ENCODE measurements at regions not wholly inside any gene's neighbourhood (a gene's known extent, or its start where the extent isn't known, plus 50 kb on each side); places are given as distances from the start of the nearest gene placed in this dataset.

GRCh38 chr14:104448721-104449120, 130.8 kb upstream of the C14orf180 start:
- Histone ChIP-seq H3K79me2 (no peaks in the 10 kb centered on the region), H3K27me3 (peaks cover 9% of the 10 kb centered on the region), H3K9me2 (replicated peaks; ENCODE audit: insufficient read depth) (no peaks in the 10 kb centered on the region), H4K20me1 (ENCODE audit: insufficient read depth, poor library complexity, severe bottlenecking) (no peaks in the 10 kb centered on the region), H3K4me1 (ENCODE audit: insufficient read depth) (no peaks in the 10 kb centered on the region), H3K9me3 (ENCODE audit: low read depth) (peaks cover 6% of the 10 kb centered on the region), H3K27ac (no peak overlapping the region), H2AFZ (no peak overlapping the region), H3K4me2 (no peak overlapping the region), H3K4me3 (no peak overlapping the region), H3K36me3 (replicated peaks; ENCODE audit: insufficient read depth, low read depth) (no peaks in the 10 kb centered on the region)
- TF ChIP-seq CTCF (IDR thresholded peaks at IDR 0.05; ENCODE audit: poor library complexity) = no peak
- TF ChIP-seq EZH2phosphoT487 (IDR thresholded peaks at IDR 0.05; ENCODE audit: low read depth, severe bottlenecking, unreplicated experiment) = no peak
- no peak for TF ChIP-seq EZH2 (IDR thresholded peaks at IDR 0.05; ENCODE audit: borderline replicate concordance)
- no peak for DNase-seq (ENCODE audit: low spot score)
- 0% methylated on average over 1 of the region's 1 CpG for WGBS (ENCODE audit: low lambda C conversion rate, missing lambda C conversion rate)

GRCh38 chr14:104450811-104451401, 128.7 kb upstream of the C14orf180 start:
- no peak overlapping the region for H2AFZ ChIP-seq
- H3K27ac ChIP-seq = no peak overlapping the region
- WGBS (ENCODE audit: low lambda C conversion rate, missing lambda C conversion rate) = 96% methylated on average over 28 of the region's 28 CpGs
- no peaks in the 10 kb centered on the region for H3K9me2 ChIP-seq (replicated peaks; ENCODE audit: insufficient read depth)
- H3K4me2 ChIP-seq = no peak overlapping the region
- no peak overlapping the region for H3K4me3 ChIP-seq
- no peak for DNase-seq (ENCODE audit: low spot score)
- H3K4me1 ChIP-seq (ENCODE audit: insufficient read depth) = no peaks in the 10 kb centered on the region
- no peaks in the 10 kb centered on the region for H4K20me1 ChIP-seq (ENCODE audit: insufficient read depth, poor library complexity, severe bottlenecking)
- peaks cover 6% of the 10 kb centered on the region for H3K9me3 ChIP-seq (ENCODE audit: low read depth)
- no peak for TF ChIP-seq EZH2 (IDR thresholded peaks at IDR 0.05; ENCODE audit: borderline replicate concordance)
- no peak for TF ChIP-seq EZH2phosphoT487 (IDR thresholded peaks at IDR 0.05; ENCODE audit: low read depth, severe bottlenecking, unreplicated experiment)
- no peak for TF ChIP-seq CTCF (IDR thresholded peaks at IDR 0.05; ENCODE audit: poor library complexity)
- no peaks in the 10 kb centered on the region for H3K79me2 ChIP-seq
- peaks cover 22% of the 10 kb centered on the region for H3K27me3 ChIP-seq
- no peaks in the 10 kb centered on the region for H3K36me3 ChIP-seq (replicated peaks; ENCODE audit: insufficient read depth, low read depth)

GRCh38 chr14:104451474-104451873, 128.1 kb upstream of the C14orf180 start:
- DNase-seq (ENCODE audit: low spot score) = no peak
- H3K36me3 ChIP-seq (replicated peaks; ENCODE audit: insufficient read depth, low read depth) = no peaks in the 10 kb centered on the region
- H3K9me3 ChIP-seq (ENCODE audit: low read depth) = peaks cover 6% of the 10 kb centered on the region
- 90% methylated on average over 10 of the region's 10 CpGs for WGBS (ENCODE audit: low lambda C conversion rate, missing lambda C conversion rate)
- H4K20me1 ChIP-seq (ENCODE audit: insufficient read depth, poor library complexity, severe bottlenecking) = no peaks in the 10 kb centered on the region
- no peak overlapping the region for H3K27ac ChIP-seq
- no peak overlapping the region for H2AFZ ChIP-seq
- H3K4me3 ChIP-seq = no peak overlapping the region
- no peak overlapping the region for H3K4me2 ChIP-seq
- no peaks in the 10 kb centered on the region for H3K79me2 ChIP-seq
- no peaks in the 10 kb centered on the region for H3K9me2 ChIP-seq (replicated peaks; ENCODE audit: insufficient read depth)
- TF ChIP-seq EZH2phosphoT487 (IDR thresholded peaks at IDR 0.05; ENCODE audit: low read depth, severe bottlenecking, unreplicated experiment) (no peak), EZH2 (IDR thresholded peaks at IDR 0.05; ENCODE audit: borderline replicate concordance) (no peak), CTCF (IDR thresholded peaks at IDR 0.05; ENCODE audit: poor library complexity) (no peak)
- H3K27me3 ChIP-seq = peaks cover 27% of the 10 kb centered on the region
- H3K4me1 ChIP-seq (ENCODE audit: insufficient read depth) = no peaks in the 10 kb centered on the region
